DOHH2 (cell line): ENCODE measurements at regions not wholly inside any gene's neighbourhood (a gene's known extent, or its start where the extent isn't known, plus 50 kb on each side); places are given as distances from the start of the nearest gene placed in this dataset.

Experiments used
- CTCF ChIP-seq: fragments of 200-600 bp; sonication (generic); IDR thresholded peaks from one replicate; pipeline ENCODE4 v1.5.1; 2014; ENCODE audit warnings: antibody characterized with exemption, mild to moderate bottlenecking, low read depth, low read length; ENCODE audit not compliant: poor library complexity, severe bottlenecking
- EZH2phosphoT487 ChIP-seq: fragments of 200-600 bp; sonication (generic); IDR thresholded peaks from 2 replicates; pipeline ENCODE4 v1.6.1; 2017; ENCODE audit warnings: borderline replicate concordance, mild to moderate bottlenecking, antibody characterized with exemption, low read length, moderate library complexity, mixed read lengths

GRCh38 chr13:19056984-19057490 lies 124.6 kb downstream of the TUBA3C start:
- TF ChIP-seq EZH2phosphoT487: no peak
- no peak for TF ChIP-seq CTCF
